Progenitor cell of endocrine pancreas (in vitro differentiated cells): ENCODE measurements at regions not wholly inside any gene's neighbourhood (a gene's known extent, or its start where the extent isn't known, plus 50 kb on each side); places are given as distances from the start of the nearest gene placed in this dataset.

Source experiments
- DNase-seq: peaks from one replicate; pipeline ENCODE4 v3.0.0; 2021; ENCODE audit warnings: low spot score; ENCODE audit not compliant: unreplicated experiment
- H3K27ac Mint-ChIP-seq: 2 replicates; pipeline ENCODE4 v1.8.0; 2021; ENCODE audit warnings: mild to moderate bottlenecking, moderate library complexity, mixed read lengths
- H3K27me3 Mint-ChIP-seq: 2 replicates; pipeline ENCODE4 v1.8.0; 2021; ENCODE audit warnings: mixed read lengths
- H3K36me3 Mint-ChIP-seq: 2 replicates; pipeline ENCODE4 v1.8.0; 2022; ENCODE audit warnings: mixed read lengths; ENCODE audit not compliant: insufficient read depth
- H3K4me1 Mint-ChIP-seq: 2 replicates; pipeline ENCODE4 v1.8.0; 2021; ENCODE audit warnings: low read depth, mixed read lengths
- H3K4me3 Mint-ChIP-seq: 2 replicates; pipeline ENCODE4 v1.8.0; 2021; ENCODE audit warnings: low read depth, mild to moderate bottlenecking, moderate library complexity, mixed read lengths
- H3K9me3 Mint-ChIP-seq: 2 replicates; pipeline ENCODE4 v1.8.0; 2021; ENCODE audit warnings: low read depth, mixed read lengths
- CTCF ChIP-seq: fragments of 200-600 bp; sonication (generic); IDR thresholded peaks from one replicate; pipeline ENCODE4 v1.5.0; 2021; ENCODE audit warnings: antibody characterized with exemption, mild to moderate bottlenecking; ENCODE audit not compliant: unreplicated experiment

- no peak overlapping the region for H3K27ac Mint-ChIP-seq
- no peak for TF ChIP-seq CTCF
- H3K27me3 Mint-ChIP-seq, result no peaks in the 10 kb centered on the region
- H3K4me3 Mint-ChIP-seq, result no peak overlapping the region
- H3K4me1 Mint-ChIP-seq, result peaks cover 15% of the 10 kb centered on the region
- no peak for DNase-seq
- no peaks in the 10 kb centered on the region for H3K36me3 Mint-ChIP-seq
- H3K9me3 Mint-ChIP-seq, result no peaks in the 10 kb centered on the region
Measured at GRCh38 chr12:60844875-60845274, 1249.0 kb downstream of the SLC16A7 start.

DNA sequence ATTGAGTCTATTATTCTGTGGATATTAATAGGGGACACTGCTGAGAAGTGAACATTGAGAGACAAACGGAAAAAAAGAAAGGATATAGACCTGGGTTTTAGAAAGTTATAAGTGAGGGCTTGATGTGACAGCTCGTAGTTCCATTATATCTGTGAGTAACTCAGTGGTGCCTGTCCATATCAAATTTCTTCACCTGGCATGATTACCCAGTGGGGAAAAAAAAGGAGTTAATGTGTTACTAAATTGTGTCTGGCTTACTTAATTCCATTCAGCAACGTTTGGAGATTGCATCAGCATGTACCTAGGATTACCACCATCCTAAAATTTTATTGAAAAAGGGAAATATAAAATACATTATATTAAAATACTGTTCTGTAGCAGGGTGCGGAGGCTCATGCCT lies 1249.9 kb downstream of the SLC16A7 start:
- H3K36me3 Mint-ChIP-seq, result no peaks in the 10 kb centered on the region
- DNase-seq, result no peak
- H3K27me3 Mint-ChIP-seq, result no peaks in the 10 kb centered on the region
- H3K4me3 Mint-ChIP-seq, result no peak overlapping the region
- H3K9me3 Mint-ChIP-seq, result no peaks in the 10 kb centered on the region
- no peak overlapping the region for H3K27ac Mint-ChIP-seq
- peaks cover 15% of the 10 kb centered on the region for H3K4me1 Mint-ChIP-seq
- TF ChIP-seq CTCF, result no peak

GRCh38 chr12:60847281-60847680 lies 1251.5 kb downstream of the SLC16A7 start:
- TF ChIP-seq CTCF, result no peak
- no peak overlapping the region for H3K27ac Mint-ChIP-seq
- no peak for DNase-seq
- H3K27me3 Mint-ChIP-seq, result no peaks in the 10 kb centered on the region
- H3K36me3 Mint-ChIP-seq, result no peaks in the 10 kb centered on the region
- no peaks in the 10 kb centered on the region for H3K9me3 Mint-ChIP-seq
- no peak overlapping the region for H3K4me3 Mint-ChIP-seq
- peaks cover 15% of the 10 kb centered on the region for H3K4me1 Mint-ChIP-seq

GRCh38 chr12:60849723-60850122 lies 1253.9 kb downstream of the SLC16A7 start:
- no peaks in the 10 kb centered on the region for H3K27me3 Mint-ChIP-seq
- no peak for DNase-seq
- no peaks in the 10 kb centered on the region for H3K36me3 Mint-ChIP-seq
- TF ChIP-seq CTCF, result no peak
- H3K27ac Mint-ChIP-seq, result no peak overlapping the region
- H3K4me1 Mint-ChIP-seq, result peaks cover 13% of the 10 kb centered on the region
- no peaks in the 10 kb centered on the region for H3K9me3 Mint-ChIP-seq
- no peak overlapping the region for H3K4me3 Mint-ChIP-seq

DNA sequence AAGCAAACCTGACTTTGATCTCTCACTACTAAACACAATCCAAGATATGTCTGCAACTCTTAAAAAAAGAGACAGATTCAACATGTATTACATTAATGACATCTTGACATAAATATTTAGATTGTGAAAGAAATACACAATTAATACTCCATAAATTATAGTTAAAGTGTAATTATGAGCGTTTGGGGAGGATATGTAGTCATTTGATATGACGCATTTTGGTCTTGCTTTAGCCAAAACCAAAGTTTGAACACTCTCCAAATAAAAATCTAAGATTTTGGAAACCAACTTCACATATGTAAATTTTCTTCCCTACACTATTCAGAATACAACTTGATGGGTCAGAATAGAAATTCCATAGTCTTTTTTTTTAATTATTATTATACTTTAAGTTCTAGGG lies 1257.6 kb downstream of the SLC16A7 start:
- H3K4me1 Mint-ChIP-seq, result peaks cover 3% of the 10 kb centered on the region
- H3K9me3 Mint-ChIP-seq, result peaks cover 4% of the 10 kb centered on the region

More for the DNA sequence above, 1257.6 kb downstream of the SLC16A7 start:
- DNase-seq, result no peak
- no peak for TF ChIP-seq CTCF
- Mint-ChIP-seq H3K27me3 (no peaks in the 10 kb centered on the region), H3K4me3 (no peak overlapping the region), H3K27ac (no peak overlapping the region), H3K36me3 (no peaks in the 10 kb centered on the region)
